GM21717 (cell line): ENCODE measurements at regions not wholly inside any gene's neighbourhood (a gene's known extent, or its start where the extent isn't known, plus 50 kb on each side); places are given as distances from the start of the nearest gene placed in this dataset.

Experiments used
- ATAC-seq: cut with Tn5 transposase; IDR thresholded peaks from one replicate; pipeline ENCODE4 v1.9.1; 2021; ENCODE audit warnings: mild to moderate bottlenecking, moderate library complexity; ENCODE audit not compliant: unreplicated experiment

DNA sequence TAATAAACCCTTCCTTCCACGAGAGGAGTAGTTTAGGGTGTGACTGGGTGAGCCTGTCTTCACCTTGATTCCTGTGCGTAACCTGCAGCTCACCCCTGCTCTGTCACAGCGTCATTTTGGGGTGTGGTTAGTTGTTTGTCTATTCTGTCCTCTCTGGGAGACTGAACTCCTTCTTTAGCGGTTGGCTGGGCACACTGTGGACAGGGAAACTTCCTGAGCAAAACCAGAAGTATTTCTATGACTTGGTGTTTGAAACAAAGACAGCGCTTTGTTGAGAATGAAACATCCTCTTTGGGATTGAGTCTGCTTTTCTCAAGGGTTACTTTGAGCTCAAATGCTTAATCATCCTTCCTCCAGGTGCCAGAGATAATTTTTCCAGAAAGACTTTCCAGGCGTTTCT, 270.7 kb downstream of the HRH4 start:
- no peak for ATAC-seq

DNA sequence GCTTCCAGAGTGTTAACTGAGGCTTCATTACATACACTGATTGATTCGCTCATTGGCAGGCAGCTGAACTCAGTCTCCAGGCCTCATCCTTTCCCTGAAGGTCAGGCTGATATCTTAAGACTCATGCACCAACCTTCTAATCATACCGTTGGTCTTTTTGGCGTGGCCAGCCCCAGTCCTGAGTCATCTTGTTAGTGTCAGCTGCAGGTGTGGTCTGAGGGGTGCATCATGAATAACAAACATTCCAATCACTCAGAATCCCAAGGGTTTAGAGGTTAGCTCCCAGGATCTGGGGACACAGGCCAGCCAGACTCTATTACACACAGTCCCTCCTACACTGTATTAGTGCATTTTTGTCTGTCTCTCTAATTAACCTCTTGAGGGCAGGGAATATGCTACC, 271.5 kb downstream of the HRH4 start:
- no peak for ATAC-seq

DNA sequence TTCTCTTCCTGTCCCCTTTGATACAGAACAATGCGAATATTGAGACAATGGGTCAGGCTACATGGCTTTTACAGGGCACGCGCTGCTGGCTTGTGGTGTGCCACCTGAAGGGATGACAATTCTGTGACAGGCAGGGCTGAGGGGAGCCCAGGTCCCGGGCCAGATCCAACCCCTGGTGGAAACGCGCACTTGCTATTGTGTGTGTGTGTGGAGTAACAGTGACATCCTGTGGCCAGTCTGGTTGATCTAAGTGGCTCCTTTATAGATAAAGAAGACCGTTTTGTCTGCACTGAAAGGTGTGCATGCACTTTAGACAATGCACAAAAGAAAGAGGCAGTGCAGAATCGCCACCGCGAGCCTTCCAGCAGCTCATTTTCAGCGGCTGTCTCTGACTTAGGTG, 273.6 kb downstream of the HRH4 start:
- ATAC-seq, result no peak

DNA sequence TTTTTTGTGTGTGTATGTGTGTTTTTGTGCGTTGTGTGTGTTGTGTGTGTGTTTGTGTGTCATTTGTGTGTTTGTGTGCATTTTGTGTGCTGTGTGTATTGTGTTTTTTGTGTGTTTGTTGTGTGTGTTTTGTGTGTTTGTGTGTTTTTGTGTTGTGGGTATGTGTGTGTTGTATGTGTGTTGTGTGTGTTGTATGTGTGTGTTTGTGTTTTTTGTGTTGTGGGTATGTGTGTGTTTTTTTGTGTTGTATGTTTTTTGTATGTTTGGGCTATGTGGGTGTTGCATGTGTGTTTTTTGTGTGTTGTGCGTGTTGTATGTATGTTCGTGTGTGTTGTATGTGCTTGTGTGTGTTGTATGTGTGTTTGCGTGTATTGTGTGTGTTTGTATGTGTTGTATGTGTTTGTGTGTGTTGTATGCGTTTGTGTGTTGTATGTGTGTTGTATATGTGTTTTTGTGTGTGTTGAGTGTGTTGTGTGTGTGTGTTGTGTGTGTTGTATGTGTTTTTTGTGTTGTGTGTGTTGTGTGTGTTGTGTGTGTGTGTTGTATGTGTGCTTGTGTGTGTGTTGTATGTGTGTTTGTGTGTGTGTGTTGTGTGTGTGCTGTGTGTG, 275.3 kb downstream of the HRH4 start:
- no peak for ATAC-seq

DNA sequence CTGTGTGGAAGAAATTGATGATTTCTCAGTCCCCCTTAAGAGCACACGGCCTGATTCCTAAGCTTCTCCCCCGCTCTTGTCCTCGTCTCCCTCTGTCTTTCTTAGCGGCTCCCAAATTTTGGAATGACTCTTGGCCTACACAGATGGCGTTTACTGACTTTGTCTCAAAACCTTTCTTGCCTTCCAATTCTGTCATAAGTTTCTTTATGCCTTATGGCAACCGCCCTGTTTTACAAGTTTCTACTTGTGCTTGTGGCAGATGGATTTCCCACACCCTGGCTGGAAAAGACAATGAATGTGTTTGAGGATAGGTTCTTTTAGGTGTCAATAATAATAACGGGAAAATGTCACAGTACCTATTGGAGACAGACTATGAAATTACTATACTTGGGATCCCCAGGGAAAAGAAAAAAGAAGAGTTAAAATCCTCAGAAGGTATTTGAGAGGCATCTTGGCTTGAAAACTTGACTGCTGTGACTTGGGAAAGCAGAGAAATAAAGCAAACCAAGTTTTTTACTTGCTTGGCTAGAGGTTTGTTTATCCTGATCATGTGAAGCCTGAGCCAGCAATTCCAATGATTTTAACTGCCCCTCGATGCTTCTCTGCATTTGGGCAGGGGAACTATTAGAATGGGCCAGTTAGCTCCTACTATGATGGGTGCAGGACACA, 276.4 kb downstream of the HRH4 start:
- no peak for ATAC-seq

DNA sequence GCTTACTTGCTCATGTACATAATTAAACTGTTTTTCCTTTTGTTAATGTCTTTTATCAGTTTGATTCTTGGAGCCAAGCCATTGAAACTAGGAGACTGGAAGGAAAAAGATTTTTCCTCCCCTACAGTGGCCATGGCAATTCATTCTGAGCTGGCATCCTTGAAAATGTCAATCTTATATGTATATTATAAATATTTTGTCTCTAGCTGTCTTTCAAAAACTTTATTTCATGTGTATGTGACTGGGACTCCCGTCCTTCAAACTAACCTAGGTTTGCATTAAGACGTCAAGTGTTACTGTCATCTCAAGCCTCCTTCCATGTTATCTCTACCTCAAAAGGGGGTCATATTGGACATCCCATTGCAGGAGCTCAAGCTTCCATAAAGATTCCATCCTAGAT, 280.4 kb downstream of the HRH4 start:
- no peak for ATAC-seq

DNA sequence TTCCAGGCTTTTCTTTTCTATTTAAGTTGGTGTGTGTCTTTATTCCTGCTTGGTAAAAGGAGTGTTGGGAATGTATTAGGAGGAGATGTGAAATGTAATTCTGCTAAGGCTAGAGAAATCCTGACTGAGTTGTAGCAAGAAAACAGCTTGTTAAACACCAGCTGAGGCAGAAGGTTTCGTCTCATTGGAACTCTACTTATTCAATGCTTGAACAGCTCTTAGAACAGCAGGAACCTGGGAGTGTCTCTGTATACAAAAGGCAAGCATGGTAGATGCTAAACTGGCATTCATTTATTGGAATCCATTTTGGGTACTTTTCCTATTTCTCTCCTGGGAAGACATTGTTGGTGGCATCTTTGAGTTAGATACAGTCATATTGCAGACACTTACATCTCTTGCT, 280.9 kb downstream of the HRH4 start:
- ATAC-seq, result no peak

DNA sequence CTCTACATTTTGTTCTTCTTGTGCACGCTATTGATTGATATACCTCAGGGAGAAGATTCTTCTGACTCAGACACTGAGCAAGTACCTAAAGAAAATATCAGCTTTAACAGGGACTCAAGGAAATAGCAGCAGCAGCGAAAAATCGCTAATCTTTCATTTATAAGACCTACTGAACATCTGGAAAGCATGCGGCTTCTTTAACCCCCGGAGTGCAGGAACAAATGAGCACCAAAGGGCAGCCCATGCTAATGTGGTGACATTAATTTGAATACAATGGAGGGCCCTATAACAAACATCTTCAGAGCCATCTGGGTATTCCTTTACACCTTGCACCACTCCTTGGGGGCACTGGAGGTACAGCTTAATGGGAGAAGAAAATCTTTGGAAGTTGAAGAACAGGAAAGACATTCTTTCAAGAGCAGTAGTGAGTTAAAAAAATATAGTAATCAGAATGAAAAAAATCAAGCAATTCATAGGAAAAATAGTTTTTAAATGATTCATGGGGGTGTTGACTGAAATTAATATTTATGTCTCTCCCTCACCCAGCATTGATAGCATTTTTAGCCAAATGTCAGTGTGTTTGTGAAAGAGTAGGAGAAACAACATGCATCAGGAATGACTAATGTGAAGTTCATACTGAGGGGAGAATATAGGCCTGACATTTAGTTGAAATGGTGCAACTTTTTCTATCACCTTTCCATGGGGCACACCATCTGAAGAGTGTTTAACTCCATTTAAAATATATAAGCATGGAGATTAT, 281.7 kb downstream of the HRH4 start:
- no peak for ATAC-seq

DNA sequence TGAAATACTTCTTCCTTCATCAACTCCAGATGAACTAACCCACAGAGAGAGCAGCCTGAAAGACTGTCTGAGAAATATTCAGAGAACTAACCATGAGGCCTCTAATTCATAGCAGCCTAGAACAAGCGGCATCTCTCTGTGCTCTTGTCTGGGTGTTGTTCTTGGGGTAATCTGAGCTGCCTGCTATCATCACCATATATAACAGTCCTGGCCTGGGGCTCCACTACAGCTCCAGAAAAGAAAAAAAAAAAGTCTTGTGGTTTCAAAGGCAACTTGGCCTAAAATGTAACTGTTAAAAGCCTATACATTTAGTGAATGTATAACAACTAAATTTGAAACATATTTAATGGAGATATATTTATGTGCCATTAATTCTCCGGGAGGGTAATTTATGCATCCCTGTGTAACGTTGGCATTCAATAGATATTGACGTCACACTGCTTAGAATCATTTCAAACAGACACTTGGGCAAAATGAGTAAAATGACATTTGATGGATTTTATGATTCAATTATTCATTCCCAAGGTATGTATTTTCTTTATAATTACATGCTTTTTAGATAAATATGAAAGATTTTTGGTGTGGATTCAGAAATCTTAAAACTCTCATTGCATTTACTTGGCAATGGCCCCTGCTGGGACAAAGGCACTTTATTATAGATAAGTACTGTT, 294.3 kb downstream of the HRH4 start:
- no peak for ATAC-seq

DNA sequence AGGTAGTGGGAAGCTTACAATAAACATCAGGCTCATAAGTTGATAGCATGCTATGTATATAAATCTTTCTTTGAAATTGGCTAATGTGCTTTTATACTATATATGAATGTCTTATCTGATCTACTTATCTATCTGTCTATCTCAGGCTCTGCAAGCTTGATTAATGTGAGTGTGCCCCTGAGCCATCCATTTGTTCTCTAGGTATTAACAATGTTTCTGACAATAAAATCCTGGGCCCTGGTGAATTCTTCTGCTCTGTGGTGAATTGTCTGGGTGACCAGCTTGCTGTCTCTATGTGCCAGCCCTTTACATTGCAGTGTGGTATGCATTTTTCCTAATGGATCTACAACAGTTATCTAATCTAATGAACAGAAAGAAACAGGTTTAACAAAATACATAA, 295.9 kb downstream of the HRH4 start:
- no peak for ATAC-seq

DNA sequence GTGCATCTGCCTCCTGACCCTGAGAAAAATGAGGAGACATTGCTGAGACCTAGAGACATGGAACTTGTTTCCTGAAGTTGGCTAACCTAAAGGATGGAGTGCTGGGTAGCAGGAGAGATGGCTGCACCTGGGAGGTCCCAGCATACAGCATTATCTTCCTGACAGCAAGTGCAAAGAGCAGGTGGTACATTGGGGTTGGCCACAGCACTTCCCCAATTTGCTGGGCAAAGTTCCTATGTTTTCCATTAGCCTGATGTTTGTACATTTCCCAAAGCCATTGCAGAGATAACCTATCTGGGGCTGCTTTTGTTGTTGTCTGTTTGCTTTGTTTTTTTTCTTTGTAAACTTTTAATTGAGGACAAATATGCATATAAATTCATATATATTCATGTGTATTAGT, 296.7 kb downstream of the HRH4 start:
- ATAC-seq, result no peak

DNA sequence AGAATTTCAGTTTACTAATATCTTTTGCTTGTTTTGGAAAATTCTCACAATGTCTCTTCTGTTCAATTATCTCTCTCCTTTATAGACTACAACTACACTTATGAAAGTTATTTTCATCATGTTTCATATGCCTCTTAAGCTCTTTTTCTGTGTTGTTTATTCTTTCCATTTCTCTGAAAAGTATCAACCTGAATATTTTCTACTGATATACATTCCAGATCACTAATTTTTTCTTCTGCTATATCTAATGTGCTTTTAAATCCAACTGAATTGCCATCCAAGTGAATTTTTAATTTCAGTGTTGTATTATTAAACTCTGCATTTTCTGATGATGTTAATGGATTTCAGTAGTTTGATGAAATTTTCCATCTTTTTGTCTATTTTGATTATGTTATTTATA, 301.3 kb downstream of the HRH4 start:
- no peak for ATAC-seq

DNA sequence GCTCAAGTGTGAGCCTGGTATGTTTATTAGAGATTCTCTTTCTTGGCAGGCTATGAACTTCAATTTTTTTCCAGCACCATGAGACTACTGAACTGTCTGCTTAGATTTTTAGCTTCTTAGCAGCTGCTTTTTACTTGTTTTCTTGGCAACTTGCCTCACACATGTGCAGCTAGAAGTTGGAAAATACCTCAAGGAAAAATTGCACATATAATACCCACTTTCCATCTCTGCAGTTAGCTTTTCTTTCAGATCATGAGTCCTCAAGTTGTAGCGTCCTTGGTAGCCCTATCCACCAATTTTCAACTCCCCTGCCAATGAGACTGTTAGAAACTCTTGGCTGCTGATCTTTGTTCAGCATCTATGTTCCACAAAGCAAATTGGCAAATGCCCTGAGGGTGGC, 302.1 kb downstream of the HRH4 start:
- ATAC-seq, result no peak

DNA sequence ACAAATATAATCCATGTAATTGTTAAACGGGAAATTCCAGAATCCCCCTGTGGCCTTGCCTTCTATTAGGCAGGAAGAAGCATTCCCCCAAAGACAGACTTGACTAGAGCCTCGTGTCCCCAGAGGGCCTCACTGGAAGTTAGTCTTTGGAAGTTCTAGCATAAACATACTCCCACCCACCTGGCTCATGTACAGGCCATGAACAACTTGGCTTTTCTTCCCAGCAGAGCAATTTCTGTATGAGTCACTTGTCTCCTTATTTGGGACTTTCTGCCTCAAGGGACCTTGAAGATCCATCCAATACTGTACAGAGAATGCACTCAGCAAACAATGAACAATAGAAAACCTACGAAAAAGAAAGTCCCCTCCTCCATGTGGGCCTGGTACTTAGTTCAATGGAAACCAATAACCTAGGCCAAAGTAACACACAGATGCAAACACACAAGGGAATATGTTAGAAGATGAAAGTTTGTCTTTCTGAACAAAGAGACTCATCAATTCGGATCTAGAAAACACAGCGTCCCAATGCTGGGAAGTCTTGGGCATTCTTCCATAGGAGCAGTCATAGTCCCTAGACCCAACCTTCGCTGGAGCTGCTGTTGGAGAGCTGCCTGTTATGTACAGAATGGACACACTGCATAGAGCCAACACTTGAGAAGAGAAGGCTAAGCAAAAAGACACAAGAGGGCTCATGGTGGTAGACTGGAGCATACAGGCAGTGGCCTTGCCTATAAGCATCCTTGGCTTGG, 303.5 kb downstream of the HRH4 start:
- ATAC-seq, result no peak

DNA sequence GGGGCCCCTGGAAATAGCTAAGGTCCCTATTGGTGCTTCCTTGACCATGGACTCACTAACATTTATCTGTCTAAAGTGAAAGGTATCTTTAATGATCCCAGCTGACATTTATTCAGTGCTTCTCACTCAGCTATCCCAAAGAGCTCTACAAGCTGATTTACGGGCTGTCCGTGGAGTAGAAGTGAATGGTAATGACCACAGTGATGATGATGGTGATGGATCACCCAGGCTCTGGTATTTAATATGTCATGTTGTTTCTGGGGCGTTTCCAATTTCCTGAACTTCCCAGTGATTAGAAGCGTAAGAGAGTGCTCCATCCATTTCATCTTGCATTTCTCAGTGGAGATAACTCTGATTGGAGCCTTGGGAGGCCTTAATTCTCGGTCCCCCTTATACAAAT, 304.3 kb downstream of the HRH4 start:
- ATAC-seq, result no peak

DNA sequence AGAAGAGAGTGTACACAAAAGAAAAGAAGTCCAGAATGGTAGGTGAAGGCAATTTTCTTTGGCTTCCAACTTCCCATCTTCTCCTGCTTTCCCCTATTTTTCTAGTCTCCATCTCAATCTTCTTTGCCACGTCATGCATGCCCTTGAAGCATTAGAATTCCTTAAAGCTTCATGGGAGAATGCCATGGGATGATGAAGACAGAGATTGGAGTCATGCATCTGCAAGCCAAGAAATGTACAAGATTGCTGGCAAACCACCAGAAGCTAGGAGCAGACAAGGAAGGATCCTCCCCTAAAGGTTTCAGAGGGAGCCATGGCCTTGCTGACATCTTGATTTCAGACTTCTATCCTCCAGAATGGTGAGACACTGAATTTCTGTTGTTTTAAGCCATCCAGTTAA, 305.9 kb downstream of the HRH4 start:
- ATAC-seq, result no peak

DNA sequence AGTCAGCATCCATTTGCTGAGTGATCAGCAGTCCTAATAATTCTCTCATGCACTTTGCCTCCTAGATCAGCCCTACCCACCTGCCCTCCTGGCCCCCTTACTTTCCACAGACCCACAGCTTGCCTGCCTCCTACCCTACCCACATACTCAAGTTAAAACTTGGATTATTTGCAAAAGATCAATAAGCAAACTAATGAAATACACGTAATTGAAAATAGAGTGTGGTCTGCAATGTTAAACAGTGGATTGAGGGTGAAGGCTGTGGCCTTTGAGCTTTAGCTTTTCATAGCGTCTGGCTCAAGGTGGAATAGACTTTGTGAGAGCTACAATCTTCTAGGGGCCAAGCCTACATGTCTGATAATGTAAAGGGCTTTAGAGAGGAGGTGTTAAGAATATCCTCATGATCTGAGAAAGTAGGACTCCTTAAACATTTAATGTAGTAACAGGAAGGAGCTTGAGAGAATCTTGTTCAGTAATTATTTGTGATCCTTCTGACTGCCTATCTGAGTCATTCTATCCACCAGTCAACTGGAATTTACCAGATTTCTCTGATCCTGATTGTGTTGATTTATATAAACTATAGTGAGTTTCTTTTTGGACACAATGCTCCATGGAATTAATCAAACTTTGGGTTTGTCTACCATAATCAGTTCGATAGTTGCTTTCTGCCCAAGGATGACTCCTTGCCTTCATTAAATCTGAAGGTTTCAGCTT, 310.0 kb downstream of the HRH4 start:
- no peak for ATAC-seq

DNA sequence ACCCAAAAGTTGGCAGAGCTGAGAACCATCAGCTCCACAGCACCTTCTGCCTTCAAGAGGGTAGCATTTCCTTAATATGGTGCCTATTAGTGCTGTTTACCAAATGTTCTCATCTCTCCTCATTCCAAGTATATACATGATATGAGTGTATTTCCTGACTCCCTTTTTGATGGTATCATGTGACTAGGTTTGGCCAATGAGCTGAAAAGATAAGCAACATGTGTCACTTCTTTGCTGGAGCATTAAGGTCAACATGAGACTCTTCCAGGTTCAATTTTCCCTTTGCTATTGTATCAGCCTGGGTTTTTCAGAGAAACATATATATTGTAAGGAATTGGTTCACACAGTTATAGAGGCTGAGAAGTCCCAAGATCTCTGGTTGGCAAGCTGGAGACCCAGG, 310.9 kb downstream of the HRH4 start:
- no peak for ATAC-seq

DNA sequence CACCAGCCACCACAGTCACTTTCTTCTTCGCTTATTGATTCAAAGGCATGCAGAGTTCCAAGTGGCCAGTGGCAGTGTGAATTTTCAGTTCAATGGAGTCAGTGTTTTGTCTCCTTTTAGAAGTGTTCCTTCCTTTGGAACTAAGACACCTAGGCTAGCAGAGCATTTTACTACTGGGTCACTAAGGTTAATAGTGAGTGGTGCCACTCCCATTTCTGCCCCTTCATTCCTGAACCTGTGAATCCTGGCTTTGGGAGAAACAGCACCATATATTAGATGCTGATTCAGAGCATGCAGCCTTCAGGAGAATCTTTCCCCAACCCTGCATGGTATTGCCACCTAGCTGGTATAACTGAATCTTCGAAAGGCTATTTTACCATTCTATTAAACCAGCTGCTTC, 312.7 kb downstream of the HRH4 start:
- no peak for ATAC-seq

DNA sequence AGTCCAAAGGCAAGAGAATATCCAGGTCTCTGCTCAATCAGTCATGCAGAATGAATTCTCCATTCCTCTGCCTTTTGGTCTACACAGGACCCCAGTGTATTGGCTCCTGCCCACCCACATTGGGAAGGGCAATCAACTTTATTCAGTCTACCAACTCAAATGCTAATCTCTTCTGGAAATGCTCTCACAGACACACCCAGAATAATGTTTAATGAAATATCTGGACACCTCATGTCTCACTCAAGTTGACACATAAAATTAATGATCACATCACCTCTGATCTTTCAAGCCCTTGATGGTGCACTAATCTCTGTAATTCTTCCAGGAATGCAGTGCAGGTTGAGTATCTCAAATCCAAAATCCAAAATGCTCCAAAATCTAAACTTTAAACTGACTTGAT, 315.6 kb downstream of the HRH4 start:
- ATAC-seq, result no peak
